ENCODE measurements at regions not wholly inside any gene's neighbourhood (a gene's known extent, or its start where the extent isn't known, plus 50 kb on each side); places are given as distances from the start of the nearest gene placed in this dataset.

GRCh38 chr4:12324965-12325364 is 896.3 kb upstream of the HS3ST1 start:
- H3K4me1 ChIP-seq (ENCODE audit: low read depth, poor library complexity, severe bottlenecking), result no peaks in the 10 kb centered on the region
- no peaks in the 10 kb centered on the region for H3K79me2 ChIP-seq (ENCODE audit: insufficient read depth, low read depth)
- H3K36me3 ChIP-seq (ENCODE audit: insufficient read depth), result no peaks in the 10 kb centered on the region
- H3K27ac ChIP-seq, result no peak overlapping the region
- no peaks in the 10 kb centered on the region for H4K20me1 ChIP-seq (ENCODE audit: insufficient read depth)
- H2AFZ ChIP-seq (ENCODE audit: low read depth), result no peak overlapping the region
- H3K4me3 ChIP-seq (IDR thresholded peaks at IDR 0.05; ENCODE audit: insufficient read depth, low read depth, low read length), result no peak overlapping the region
- no peak overlapping the region for H3K9ac ChIP-seq
- TF ChIP-seq, protein P1, sequence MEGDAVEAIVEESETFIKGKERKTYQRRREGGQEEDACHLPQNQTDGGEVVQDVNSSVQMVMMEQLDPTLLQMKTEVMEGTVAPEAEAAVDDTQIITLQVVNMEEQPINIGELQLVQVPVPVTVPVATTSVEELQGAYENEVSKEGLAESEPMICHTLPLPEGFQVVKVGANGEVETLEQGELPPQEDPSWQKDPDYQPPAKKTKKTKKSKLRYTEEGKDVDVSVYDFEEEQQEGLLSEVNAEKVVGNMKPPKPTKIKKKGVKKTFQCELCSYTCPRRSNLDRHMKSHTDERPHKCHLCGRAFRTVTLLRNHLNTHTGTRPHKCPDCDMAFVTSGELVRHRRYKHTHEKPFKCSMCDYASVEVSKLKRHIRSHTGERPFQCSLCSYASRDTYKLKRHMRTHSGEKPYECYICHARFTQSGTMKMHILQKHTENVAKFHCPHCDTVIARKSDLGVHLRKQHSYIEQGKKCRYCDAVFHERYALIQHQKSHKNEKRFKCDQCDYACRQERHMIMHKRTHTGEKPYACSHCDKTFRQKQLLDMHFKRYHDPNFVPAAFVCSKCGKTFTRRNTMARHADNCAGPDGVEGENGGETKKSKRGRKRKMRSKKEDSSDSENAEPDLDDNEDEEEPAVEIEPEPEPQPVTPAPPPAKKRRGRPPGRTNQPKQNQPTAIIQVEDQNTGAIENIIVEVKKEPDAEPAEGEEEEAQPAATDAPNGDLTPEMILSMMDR (conservative IDR thresholded peaks at IDR 0.05; ENCODE audit: low read depth, low read length), result no peak
- no peaks in the 10 kb centered on the region for H3K27me3 ChIP-seq (ENCODE audit: insufficient read depth, low read depth)
- H3K4me2 ChIP-seq, result no peak overlapping the region

- no peaks in the 10 kb centered on the region for H3K79me2 ChIP-seq (ENCODE audit: insufficient read depth, low read depth)
- no peak overlapping the region for H2AFZ ChIP-seq (ENCODE audit: low read depth)
- no peaks in the 10 kb centered on the region for H3K27me3 ChIP-seq (ENCODE audit: insufficient read depth, low read depth)
- H3K4me3 ChIP-seq (IDR thresholded peaks at IDR 0.05; ENCODE audit: insufficient read depth, low read depth, low read length), result no peak overlapping the region
- H3K36me3 ChIP-seq (ENCODE audit: insufficient read depth), result no peaks in the 10 kb centered on the region
- TF ChIP-seq, protein P1 (conservative IDR thresholded peaks at IDR 0.05; ENCODE audit: low read depth, low read length), result no peak
- no peaks in the 10 kb centered on the region for H3K4me1 ChIP-seq (ENCODE audit: low read depth, poor library complexity, severe bottlenecking)
- no peak overlapping the region for H3K9ac ChIP-seq
- no peak overlapping the region for H3K4me2 ChIP-seq
- H4K20me1 ChIP-seq (ENCODE audit: insufficient read depth), result no peaks in the 10 kb centered on the region
- H3K27ac ChIP-seq, result no peak overlapping the region
These were observed 891.1 kb upstream of the HS3ST1 start for GRCh38 chr4:12319765-12320164.

DNA sequence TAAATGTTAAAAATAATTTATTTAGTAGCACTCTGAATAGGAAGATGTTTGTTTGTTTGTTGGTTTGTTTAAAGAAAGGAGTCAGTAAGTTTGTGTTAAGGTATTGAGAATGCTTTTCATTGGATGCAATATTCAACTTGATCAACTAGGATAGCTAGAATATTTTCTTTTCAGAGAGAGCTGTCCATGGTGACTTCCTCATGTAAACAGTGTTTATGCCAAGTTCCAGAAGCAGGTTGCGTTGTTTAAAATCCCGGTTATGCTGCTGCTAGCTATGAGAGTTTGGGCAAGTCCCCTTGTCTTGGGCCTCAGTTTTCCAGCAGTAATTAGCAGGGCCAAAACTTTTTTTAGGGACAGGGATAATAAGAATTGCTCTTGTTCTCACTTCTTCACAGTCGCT is 876.2 kb upstream of the HS3ST1 start:
- no peak overlapping the region for H3K27ac ChIP-seq
- H3K9ac ChIP-seq, result no peak overlapping the region
- no peaks in the 10 kb centered on the region for H3K79me2 ChIP-seq (ENCODE audit: insufficient read depth, low read depth)
- TF ChIP-seq, protein P1 (conservative IDR thresholded peaks at IDR 0.05; ENCODE audit: low read depth, low read length), result no peak
- no peaks in the 10 kb centered on the region for H3K4me1 ChIP-seq (ENCODE audit: low read depth, poor library complexity, severe bottlenecking)
- H3K27me3 ChIP-seq (ENCODE audit: insufficient read depth, low read depth), result no peaks in the 10 kb centered on the region
- H3K4me3 ChIP-seq (IDR thresholded peaks at IDR 0.05; ENCODE audit: insufficient read depth, low read depth, low read length), result no peak overlapping the region
- H4K20me1 ChIP-seq (ENCODE audit: insufficient read depth), result no peaks in the 10 kb centered on the region
- no peaks in the 10 kb centered on the region for H3K36me3 ChIP-seq (ENCODE audit: insufficient read depth)
- H2AFZ ChIP-seq (ENCODE audit: low read depth), result no peak overlapping the region
- H3K4me2 ChIP-seq, result no peak overlapping the region

GRCh38 chr4:12296366-12296765 is 867.7 kb upstream of the HS3ST1 start:
- H3K79me2 ChIP-seq (ENCODE audit: insufficient read depth, low read depth), result no peaks in the 10 kb centered on the region
- no peaks in the 10 kb centered on the region for H3K36me3 ChIP-seq (ENCODE audit: insufficient read depth)
- H3K9ac ChIP-seq, result no peak overlapping the region
- no peak overlapping the region for H3K4me2 ChIP-seq
- H3K4me3 ChIP-seq (IDR thresholded peaks at IDR 0.05; ENCODE audit: insufficient read depth, low read depth, low read length), result no peak overlapping the region
- no peak overlapping the region for H3K27ac ChIP-seq
- TF ChIP-seq, protein P1 (conservative IDR thresholded peaks at IDR 0.05; ENCODE audit: low read depth, low read length), result no peak
- no peak overlapping the region for H2AFZ ChIP-seq (ENCODE audit: low read depth)
- H4K20me1 ChIP-seq (ENCODE audit: insufficient read depth), result no peaks in the 10 kb centered on the region
- no peaks in the 10 kb centered on the region for H3K27me3 ChIP-seq (ENCODE audit: insufficient read depth, low read depth)
- no peaks in the 10 kb centered on the region for H3K4me1 ChIP-seq (ENCODE audit: low read depth, poor library complexity, severe bottlenecking)

Measured in KMS-11 (cell line).